Testis (tissue), 2 donors: ENCODE measurements at regions not wholly inside any gene's neighbourhood (a gene's known extent, or its start where the extent isn't known, plus 50 kb on each side); places are given as distances from the start of the nearest gene placed in this dataset.
"Not testable (repeated sequence)": the region's sequence is repeated elsewhere in the genome, so short reads cannot be mapped to it uniquely, and the experiment has no call there.

Source experiments
- POLR2A ChIP-seq: fragments of 450-650 bp; IDR thresholded peaks from one replicate; pipeline ENCODE4 v1.6.1; 2017; ENCODE audit warnings: antibody characterized with exemption, mild to moderate bottlenecking, moderate library complexity
- TF ChIP-seq, protein P1 (sequence below), 3 experiments: fragments of 450-650 bp in 2 of 3; fragments of 200-600 bp in 1 of 3; sonication (generic) in 1 of 3; IDR thresholded peaks; one replicate each; pipeline ENCODE4 v1.5.1; 2016 to 2019; ENCODE audit warnings: antibody characterized with exemption in 3 of 3, mild to moderate bottlenecking in 2 of 3, moderate library complexity in 1 of 3

DNA sequence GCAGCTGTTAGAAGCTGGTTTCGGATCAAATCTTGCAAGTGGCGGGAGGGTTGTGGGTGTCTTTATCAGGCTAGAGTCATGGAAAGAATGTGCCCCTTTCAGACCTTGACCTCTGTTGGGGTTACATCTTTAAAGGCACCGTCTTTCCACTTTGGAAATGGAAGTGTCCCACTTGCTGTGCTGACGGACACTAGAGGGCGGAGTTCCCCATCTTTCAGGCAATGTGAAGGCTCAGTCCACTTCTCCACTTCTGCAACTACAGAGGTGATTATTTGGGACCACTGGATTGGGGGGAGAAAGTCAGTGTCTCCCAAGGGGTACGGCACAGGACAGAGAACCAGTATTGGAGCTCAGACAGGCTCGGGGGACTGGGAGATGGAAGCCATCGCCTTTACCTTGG is 3990.7 kb upstream of the TPTE start:
- TF ChIP-seq, protein P1, sequence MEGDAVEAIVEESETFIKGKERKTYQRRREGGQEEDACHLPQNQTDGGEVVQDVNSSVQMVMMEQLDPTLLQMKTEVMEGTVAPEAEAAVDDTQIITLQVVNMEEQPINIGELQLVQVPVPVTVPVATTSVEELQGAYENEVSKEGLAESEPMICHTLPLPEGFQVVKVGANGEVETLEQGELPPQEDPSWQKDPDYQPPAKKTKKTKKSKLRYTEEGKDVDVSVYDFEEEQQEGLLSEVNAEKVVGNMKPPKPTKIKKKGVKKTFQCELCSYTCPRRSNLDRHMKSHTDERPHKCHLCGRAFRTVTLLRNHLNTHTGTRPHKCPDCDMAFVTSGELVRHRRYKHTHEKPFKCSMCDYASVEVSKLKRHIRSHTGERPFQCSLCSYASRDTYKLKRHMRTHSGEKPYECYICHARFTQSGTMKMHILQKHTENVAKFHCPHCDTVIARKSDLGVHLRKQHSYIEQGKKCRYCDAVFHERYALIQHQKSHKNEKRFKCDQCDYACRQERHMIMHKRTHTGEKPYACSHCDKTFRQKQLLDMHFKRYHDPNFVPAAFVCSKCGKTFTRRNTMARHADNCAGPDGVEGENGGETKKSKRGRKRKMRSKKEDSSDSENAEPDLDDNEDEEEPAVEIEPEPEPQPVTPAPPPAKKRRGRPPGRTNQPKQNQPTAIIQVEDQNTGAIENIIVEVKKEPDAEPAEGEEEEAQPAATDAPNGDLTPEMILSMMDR (IDR thresholded peaks at IDR 0.05), result not testable (repeated sequence)
- TF ChIP-seq POLR2A, result not testable (repeated sequence)
